Karpas-422 (cell line): ENCODE measurements at regions not wholly inside any gene's neighbourhood (a gene's known extent, or its start where the extent isn't known, plus 50 kb on each side); places are given as distances from the start of the nearest gene placed in this dataset.
"Not testable (repeated sequence)": the region's sequence is repeated elsewhere in the genome, so short reads cannot be mapped to it uniquely, and the experiment has no call there.

Experiments used
- DNase-seq: peaks from one replicate; pipeline ENCODE4 v3.0.0-alpha.2; 2015
- H2AFZ ChIP-seq: fragments of 200-600 bp; sonication (generic); 2 replicates; pipeline ENCODE4 v1.6.1; 2014; ENCODE audit warnings: antibody characterized with exemption, low read length, mixed read lengths
- H3K27ac ChIP-seq: fragments of 200-600 bp; sonication (generic); 2 replicates; pipeline ENCODE4 v1.5.1; 2014; ENCODE audit warnings: mild to moderate bottlenecking, low read length, moderate library complexity
- H3K27me3 ChIP-seq: fragments of 200-600 bp; sonication (generic); 2 replicates; pipeline ENCODE4 v1.6.1; 2014; ENCODE audit warnings: low read length, mixed read lengths
- H3K36me3 ChIP-seq: fragments of 200-600 bp; sonication (generic); 2 replicates; pipeline ENCODE4 v1.6.1; 2014; ENCODE audit warnings: low read length, mixed read lengths; ENCODE audit not compliant: insufficient read depth
- H3K4me1 ChIP-seq: fragments of 200-600 bp; sonication (generic); 2 replicates; pipeline ENCODE4 v1.6.1; 2014; ENCODE audit warnings: mild to moderate bottlenecking, low read length, mixed read lengths
- H3K4me2 ChIP-seq: fragments of 200-600 bp; sonication (generic); 2 replicates; pipeline ENCODE4 v1.6.1; 2014; ENCODE audit warnings: low read length, low read depth, mild to moderate bottlenecking; ENCODE audit not compliant: poor library complexity, severe bottlenecking
- H3K4me3 ChIP-seq: fragments of 200-600 bp; sonication (generic); 2 replicates; pipeline ENCODE4 v1.5.1; 2014; ENCODE audit warnings: mild to moderate bottlenecking, antibody characterized with exemption, low read length, mixed read lengths
- H3K79me2 ChIP-seq: fragments of 200-600 bp; sonication (generic); 2 replicates; pipeline ENCODE4 v1.6.1; 2014; ENCODE audit warnings: mild to moderate bottlenecking, low read length, mixed read lengths
- H3K9ac ChIP-seq: fragments of 200-600 bp; sonication (generic); 2 replicates; pipeline ENCODE4 v1.6.0; 2014; ENCODE audit warnings: low read length
- H3K9me2 ChIP-seq: fragments of 200-600 bp; sonication (generic), shearing (Covaris generic); replicated peaks from 2 replicates; pipeline ENCODE4 v1.6.0; 2014; ENCODE audit warnings: mild to moderate bottlenecking, low read length, moderate library complexity; ENCODE audit not compliant: insufficient read depth
- H3K9me3 ChIP-seq: fragments of 300-700, 200-600 bp; sonication (generic); 2 replicates; pipeline ENCODE4 v1.6.1; 2014; ENCODE audit warnings: low read length, mixed read lengths
- H4K20me1 ChIP-seq: fragments of 200-600 bp; sonication (generic); 2 replicates; pipeline ENCODE4 v1.6.1; 2014; ENCODE audit warnings: mild to moderate bottlenecking, antibody characterized with exemption, low read length, low read depth; ENCODE audit not compliant: insufficient read depth

GRCh38 chr2:95654897-95655296, 63.1 kb downstream of the TRIM43 start:
- not testable (repeated sequence) for H3K27ac ChIP-seq, H3K9me3 ChIP-seq, H3K4me3 ChIP-seq, H3K9ac ChIP-seq, H3K4me1 ChIP-seq, DNase-seq, H3K27me3 ChIP-seq, H3K4me2 ChIP-seq, H2AFZ ChIP-seq, H3K36me3 ChIP-seq, H4K20me1 ChIP-seq, H3K9me2 ChIP-seq, H3K79me2 ChIP-seq

GRCh38 chr2:95656553-95656952, 64.8 kb downstream of the TRIM43 start:
- H3K9ac ChIP-seq, H3K4me1 ChIP-seq, H3K4me3 ChIP-seq, H3K27ac ChIP-seq, H3K79me2 ChIP-seq, H3K9me2 ChIP-seq, DNase-seq, H4K20me1 ChIP-seq, H3K27me3 ChIP-seq, H2AFZ ChIP-seq, H3K4me2 ChIP-seq, H3K36me3 ChIP-seq, H3K9me3 ChIP-seq: not testable (repeated sequence)

- not testable (repeated sequence) for H3K4me2 ChIP-seq, H3K9me3 ChIP-seq, H4K20me1 ChIP-seq, H3K27ac ChIP-seq, H3K9ac ChIP-seq, H2AFZ ChIP-seq, H3K79me2 ChIP-seq, H3K27me3 ChIP-seq, H3K4me1 ChIP-seq, H3K4me3 ChIP-seq, DNase-seq, H3K36me3 ChIP-seq, H3K9me2 ChIP-seq
Measured at GRCh38 chr2:95657937-95658336, 66.1 kb downstream of the TRIM43 start.

GRCh38 chr2:95660766-95661562, 69.2 kb downstream of the TRIM43 start:
- DNase-seq, H3K36me3 ChIP-seq, H3K9me3 ChIP-seq, H3K4me3 ChIP-seq, H3K27ac ChIP-seq, H3K27me3 ChIP-seq, H3K79me2 ChIP-seq, H3K9ac ChIP-seq, H4K20me1 ChIP-seq, H3K4me1 ChIP-seq, H3K9me2 ChIP-seq, H3K4me2 ChIP-seq, H2AFZ ChIP-seq: not testable (repeated sequence)

GRCh38 chr2:95663471-95664441, 72.0 kb downstream of the TRIM43 start:
- not testable (repeated sequence) for H3K36me3 ChIP-seq, H4K20me1 ChIP-seq, H2AFZ ChIP-seq, H3K4me1 ChIP-seq, H3K4me3 ChIP-seq, H3K27ac ChIP-seq, H3K27me3 ChIP-seq, H3K9me2 ChIP-seq, DNase-seq, H3K9me3 ChIP-seq, H3K9ac ChIP-seq, H3K4me2 ChIP-seq, H3K79me2 ChIP-seq

- H3K4me3 ChIP-seq, H3K27me3 ChIP-seq, H3K9me3 ChIP-seq, H3K4me1 ChIP-seq, H4K20me1 ChIP-seq, H2AFZ ChIP-seq, H3K9ac ChIP-seq, H3K79me2 ChIP-seq, H3K9me2 ChIP-seq, H3K36me3 ChIP-seq, H3K27ac ChIP-seq, H3K4me2 ChIP-seq, DNase-seq: not testable (repeated sequence)
Measured at GRCh38 chr2:95666636-95667035, 74.8 kb downstream of the TRIM43 start.

- H3K9me2 ChIP-seq: no peaks in the 10 kb centered on the region
- H3K36me3 ChIP-seq: no peaks in the 10 kb centered on the region
- no peaks in the 10 kb centered on the region for H3K27me3 ChIP-seq
- H3K4me2 ChIP-seq: no peak overlapping the region
- no peak overlapping the region for H3K9ac ChIP-seq
- no peaks in the 10 kb centered on the region for H3K9me3 ChIP-seq
- peaks cover 8% of the 10 kb centered on the region for H3K4me1 ChIP-seq
- no peak overlapping the region for H2AFZ ChIP-seq
- H4K20me1 ChIP-seq: no peaks in the 10 kb centered on the region
- H3K27ac ChIP-seq: no peak overlapping the region
- H3K79me2 ChIP-seq: no peaks in the 10 kb centered on the region
- H3K4me3 ChIP-seq: no peak overlapping the region
- no peak for DNase-seq
Measured at GRCh38 chr2:95667480-95667879, 75.7 kb downstream of the TRIM43 start.

GRCh38 chr2:95668934-95669333, 77.1 kb downstream of the TRIM43 start:
- not testable (repeated sequence) for H3K9me3 ChIP-seq, H3K36me3 ChIP-seq, H3K27ac ChIP-seq, H3K27me3 ChIP-seq, H3K79me2 ChIP-seq, DNase-seq, H3K4me2 ChIP-seq, H2AFZ ChIP-seq, H3K4me3 ChIP-seq, H3K4me1 ChIP-seq, H3K9me2 ChIP-seq, H3K9ac ChIP-seq, H4K20me1 ChIP-seq
